Hepatocyte (in vitro differentiated cells): ENCODE measurements at regions not wholly inside any gene's neighbourhood (a gene's known extent, or its start where the extent isn't known, plus 50 kb on each side); places are given as distances from the start of the nearest gene placed in this dataset.

Experiments used
- EZH2 ChIP-seq: fragments of 200-600 bp; sonication (generic); IDR thresholded peaks from 2 replicates; pipeline ENCODE4 v1.6.1; 2016; ENCODE audit warnings: antibody characterized with exemption, mild to moderate bottlenecking, borderline replicate concordance
- TF ChIP-seq, protein P1 (sequence below): fragments of 200-600 bp; sonication (generic); IDR thresholded peaks from 2 replicates; pipeline ENCODE4 v1.5.1; 2016; ENCODE audit warnings: antibody characterized with exemption, mild to moderate bottlenecking; ENCODE audit not compliant: poor library complexity

- TF ChIP-seq, protein P1, sequence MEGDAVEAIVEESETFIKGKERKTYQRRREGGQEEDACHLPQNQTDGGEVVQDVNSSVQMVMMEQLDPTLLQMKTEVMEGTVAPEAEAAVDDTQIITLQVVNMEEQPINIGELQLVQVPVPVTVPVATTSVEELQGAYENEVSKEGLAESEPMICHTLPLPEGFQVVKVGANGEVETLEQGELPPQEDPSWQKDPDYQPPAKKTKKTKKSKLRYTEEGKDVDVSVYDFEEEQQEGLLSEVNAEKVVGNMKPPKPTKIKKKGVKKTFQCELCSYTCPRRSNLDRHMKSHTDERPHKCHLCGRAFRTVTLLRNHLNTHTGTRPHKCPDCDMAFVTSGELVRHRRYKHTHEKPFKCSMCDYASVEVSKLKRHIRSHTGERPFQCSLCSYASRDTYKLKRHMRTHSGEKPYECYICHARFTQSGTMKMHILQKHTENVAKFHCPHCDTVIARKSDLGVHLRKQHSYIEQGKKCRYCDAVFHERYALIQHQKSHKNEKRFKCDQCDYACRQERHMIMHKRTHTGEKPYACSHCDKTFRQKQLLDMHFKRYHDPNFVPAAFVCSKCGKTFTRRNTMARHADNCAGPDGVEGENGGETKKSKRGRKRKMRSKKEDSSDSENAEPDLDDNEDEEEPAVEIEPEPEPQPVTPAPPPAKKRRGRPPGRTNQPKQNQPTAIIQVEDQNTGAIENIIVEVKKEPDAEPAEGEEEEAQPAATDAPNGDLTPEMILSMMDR = no peak
- no peak for TF ChIP-seq EZH2
Observed at GRCh38 chr2:8270699-8271098, 411.2 kb upstream of the ID2 start.
